ENCODE measurements at regions not wholly inside any gene's neighbourhood (a gene's known extent, or its start where the extent isn't known, plus 50 kb on each side); places are given as distances from the start of the nearest gene placed in this dataset.

DNA sequence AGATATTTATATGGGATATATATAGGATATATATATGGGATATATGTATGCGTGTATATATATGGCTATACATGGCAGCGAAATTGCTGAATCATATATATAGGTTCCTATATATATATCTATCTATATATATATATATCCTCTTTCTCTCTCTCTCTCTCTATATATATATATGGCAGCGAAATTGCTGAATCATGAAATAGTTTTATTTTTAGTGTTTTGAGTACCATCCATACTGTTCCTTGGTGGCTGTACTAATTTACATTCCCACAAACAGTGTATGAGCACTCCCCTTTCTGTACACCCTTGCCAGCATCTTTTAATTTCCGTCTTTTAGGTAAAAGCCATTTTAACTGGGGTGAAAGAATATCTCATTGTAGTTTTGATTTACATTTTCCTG is 397.6 kb upstream of the LINC00305 start:
- TF ChIP-seq, protein P1, sequence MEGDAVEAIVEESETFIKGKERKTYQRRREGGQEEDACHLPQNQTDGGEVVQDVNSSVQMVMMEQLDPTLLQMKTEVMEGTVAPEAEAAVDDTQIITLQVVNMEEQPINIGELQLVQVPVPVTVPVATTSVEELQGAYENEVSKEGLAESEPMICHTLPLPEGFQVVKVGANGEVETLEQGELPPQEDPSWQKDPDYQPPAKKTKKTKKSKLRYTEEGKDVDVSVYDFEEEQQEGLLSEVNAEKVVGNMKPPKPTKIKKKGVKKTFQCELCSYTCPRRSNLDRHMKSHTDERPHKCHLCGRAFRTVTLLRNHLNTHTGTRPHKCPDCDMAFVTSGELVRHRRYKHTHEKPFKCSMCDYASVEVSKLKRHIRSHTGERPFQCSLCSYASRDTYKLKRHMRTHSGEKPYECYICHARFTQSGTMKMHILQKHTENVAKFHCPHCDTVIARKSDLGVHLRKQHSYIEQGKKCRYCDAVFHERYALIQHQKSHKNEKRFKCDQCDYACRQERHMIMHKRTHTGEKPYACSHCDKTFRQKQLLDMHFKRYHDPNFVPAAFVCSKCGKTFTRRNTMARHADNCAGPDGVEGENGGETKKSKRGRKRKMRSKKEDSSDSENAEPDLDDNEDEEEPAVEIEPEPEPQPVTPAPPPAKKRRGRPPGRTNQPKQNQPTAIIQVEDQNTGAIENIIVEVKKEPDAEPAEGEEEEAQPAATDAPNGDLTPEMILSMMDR (IDR thresholded peaks at IDR 0.05), result no peak
- no peak for TF ChIP-seq POLR2AphosphoS5 (IDR thresholded peaks at IDR 0.05; ENCODE audit: insufficient read depth in 1 of 2, low read depth in 1 of 2)
- no peak for TF ChIP-seq POLR2A (IDR thresholded peaks at IDR 0.05)
